ENCODE measurements at regions not wholly inside any gene's neighbourhood (a gene's known extent, or its start where the extent isn't known, plus 50 kb on each side); places are given as distances from the start of the nearest gene placed in this dataset.

DNA sequence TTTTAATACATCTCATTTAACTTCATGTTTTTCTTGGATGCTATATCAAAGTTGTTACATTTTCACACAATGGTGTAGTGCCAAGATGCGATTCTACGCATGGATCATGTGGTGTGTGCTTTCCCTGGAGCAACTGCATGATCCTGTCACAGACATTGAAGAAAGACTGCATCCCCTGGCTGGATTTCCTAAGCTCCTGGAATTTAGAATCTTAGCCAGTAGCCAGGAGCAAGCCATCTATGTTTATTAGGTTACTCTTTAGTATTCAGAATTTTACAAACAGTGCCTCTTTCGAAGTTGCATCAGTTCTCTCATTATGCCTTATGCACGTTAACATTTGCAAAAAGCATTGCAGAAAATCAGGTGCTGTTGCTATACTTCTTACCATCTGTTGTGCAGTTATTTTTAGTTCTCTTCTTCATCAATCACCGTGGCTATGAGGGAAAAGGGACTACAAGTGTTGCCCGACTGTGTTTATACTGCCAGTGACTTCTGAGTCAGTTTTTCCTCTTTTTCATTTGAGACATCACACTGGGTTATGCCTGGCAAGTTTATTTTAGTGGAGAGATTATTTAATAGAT lies 584.2 kb downstream of the BCKDHB start:
- TF ChIP-seq CTCF (IDR thresholded peaks at IDR 0.05): no peak
- no peak for TF ChIP-seq POLR2A (IDR thresholded peaks at IDR 0.05)

All from testis (tissue), 2 donors.